Activated B cell treated with CpG ODN at 0.5 μM for 24 hours (primary cell): ENCODE measurements at regions not wholly inside any gene's neighbourhood (a gene's known extent, or its start where the extent isn't known, plus 50 kb on each side); places are given as distances from the start of the nearest gene placed in this dataset.

Experiments
- ATAC-seq: fragments of 200-7000 bp; cut with Tn5 transposase; one replicate; pipeline ENCODE4 v1.10.0; 2021; ENCODE audit warnings: low read depth, mild to moderate bottlenecking, moderate library complexity
- CTCF ChIA-PET: fragments of 350-600 bp; sonication (Branson Sonifier 250); formaldehyde crosslinking; loops from one replicate; lab custom pipeline; 2021; ENCODE audit warnings: antibody characterized with exemption; lab: Charles Lee
- POLR2A ChIA-PET: fragments of 350-600 bp; sonication (Branson Sonifier 250); formaldehyde crosslinking; loops from one replicate; lab custom pipeline; 2021; ENCODE audit warnings: antibody characterized with exemption; lab: Charles Lee
- DNase-seq: peaks from one replicate; pipeline ENCODE4 v3.0.0; 2022
- H3K27ac Mint-ChIP-seq: one replicate; pipeline ENCODE4 v1.8.0; 2020; ENCODE audit warnings: mixed read lengths
- H3K27me3 Mint-ChIP-seq: one replicate; pipeline ENCODE4 v1.8.0; 2021; ENCODE audit warnings: mixed read lengths
- H3K36me3 Mint-ChIP-seq: one replicate; pipeline ENCODE4 v1.8.0; 2021; ENCODE audit warnings: low read depth, mixed read lengths
- H3K4me1 Mint-ChIP-seq: one replicate; pipeline ENCODE4 v1.8.0; 2021; ENCODE audit warnings: mixed read lengths
- H3K4me3 Mint-ChIP-seq: one replicate; pipeline ENCODE4 v1.8.0; 2020; ENCODE audit warnings: mild to moderate bottlenecking, mixed read lengths
- H3K9me3 Mint-ChIP-seq: one replicate; pipeline ENCODE4 v1.8.0; 2020; ENCODE audit warnings: mixed read lengths
- CTCF ChIP-seq: fragments of 200-600 bp; IDR thresholded peaks from one replicate; pipeline ENCODE4 v1.8.0; 2022; ENCODE audit warnings: antibody characterized with exemption, mild to moderate bottlenecking
- intact Hi-C: fragments of 100-400 bp; cut with micrococcal nuclease; formaldehyde crosslinking; loops from one replicate; pipeline ENCODE4 v1.15.1; 2024

GRCh38 chr20:39144757-39145156 lies 182.6 kb downstream of the DHX35 start:
- peak overlapping the region; percentile 10 for H3K27ac Mint-ChIP-seq
- DNase-seq (no peak), ATAC-seq (no peak)
- intact Hi-C loops = no loop called here
- H3K9me3 Mint-ChIP-seq = no peaks in the 10 kb centered on the region
- CTCF ChIA-PET = no interaction called here
- H3K27me3 Mint-ChIP-seq = peaks cover 7% of the 10 kb centered on the region
- no peaks in the 10 kb centered on the region for H3K4me1 Mint-ChIP-seq
- POLR2A ChIA-PET = no interaction called here
- no peak overlapping the region for H3K4me3 Mint-ChIP-seq
- TF ChIP-seq CTCF = no peak
- H3K36me3 Mint-ChIP-seq = no peaks in the 10 kb centered on the region

- ATAC-seq (no peak), DNase-seq (no peak)
- TF ChIP-seq CTCF = no peak
- intact Hi-C loops = no loop called here
- H3K36me3 Mint-ChIP-seq = no peaks in the 10 kb centered on the region
- H3K4me1 Mint-ChIP-seq = no peaks in the 10 kb centered on the region
- peaks cover 10% of the 10 kb centered on the region for H3K27me3 Mint-ChIP-seq
- no peak overlapping the region for H3K27ac Mint-ChIP-seq
- H3K4me3 Mint-ChIP-seq = no peak overlapping the region
- ChIA-PET POLR2A (no interaction called here), CTCF (no interaction called here)
- H3K9me3 Mint-ChIP-seq = no peaks in the 10 kb centered on the region
These were observed 180.4 kb downstream of the DHX35 start for GRCh38 chr20:39142407-39143096.

- Mint-ChIP-seq H3K27me3 (peaks cover 22% of the 10 kb centered on the region), H3K27ac (no peak overlapping the region), H3K36me3 (no peaks in the 10 kb centered on the region), H3K4me1 (no peaks in the 10 kb centered on the region), H3K4me3 (no peak overlapping the region), H3K9me3 (no peaks in the 10 kb centered on the region)
- ChIA-PET POLR2A (no interaction called here), CTCF (no interaction called here)
- DNase-seq = no peak
- no peak for TF ChIP-seq CTCF
- ATAC-seq = no peak
- intact Hi-C loops = no loop called here
These were observed 175.2 kb downstream of the DHX35 start for GRCh38 chr20:39137299-39137698.

- no peak for TF ChIP-seq CTCF
- no peak overlapping the region for H3K27ac Mint-ChIP-seq
- no peaks in the 10 kb centered on the region for H3K36me3 Mint-ChIP-seq
- CTCF ChIA-PET = no interaction called here
- POLR2A ChIA-PET = no interaction called here
- H3K9me3 Mint-ChIP-seq = no peaks in the 10 kb centered on the region
- ATAC-seq = no peak
- H3K4me1 Mint-ChIP-seq = no peaks in the 10 kb centered on the region
- no peak for DNase-seq
- H3K27me3 Mint-ChIP-seq = peaks cover 22% of the 10 kb centered on the region
- intact Hi-C loops = no loop called here
- no peak overlapping the region for H3K4me3 Mint-ChIP-seq
These were observed 174.7 kb downstream of the DHX35 start for GRCh38 chr20:39136798-39137197.

GRCh38 chr20:39135885-39136544 lies 173.9 kb downstream of the DHX35 start:
- no peaks in the 10 kb centered on the region for H3K36me3 Mint-ChIP-seq
- no peak for TF ChIP-seq CTCF
- DNase-seq (no peak), ATAC-seq (no peak)
- intact Hi-C loops = no loop called here
- no peaks in the 10 kb centered on the region for H3K9me3 Mint-ChIP-seq
- CTCF ChIA-PET = interaction anchor here (0.6 kb wide), 1 partner anchor 8 kb away, joined by 3 read pairs; no protein-coding TSS in a partner anchor
- H3K4me1 Mint-ChIP-seq = no peaks in the 10 kb centered on the region
- peaks cover 22% of the 10 kb centered on the region for H3K27me3 Mint-ChIP-seq
- POLR2A ChIA-PET = no interaction called here
- H3K27ac Mint-ChIP-seq = no peak overlapping the region
- no peak overlapping the region for H3K4me3 Mint-ChIP-seq
